IPS DF 19.7 (cell line): ENCODE measurements at regions not wholly inside any gene's neighbourhood (a gene's known extent, or its start where the extent isn't known, plus 50 kb on each side); places are given as distances from the start of the nearest gene placed in this dataset.
"Not testable (repeated sequence)": the region's sequence is repeated elsewhere in the genome, so short reads cannot be mapped to it uniquely, and the experiment has no call there.

Experiments used
- DNase-seq: peaks from one replicate; pipeline ENCODE4 v3.0.0-alpha.2; 2013; ENCODE audit warnings: low read depth, low spot score

DNA sequence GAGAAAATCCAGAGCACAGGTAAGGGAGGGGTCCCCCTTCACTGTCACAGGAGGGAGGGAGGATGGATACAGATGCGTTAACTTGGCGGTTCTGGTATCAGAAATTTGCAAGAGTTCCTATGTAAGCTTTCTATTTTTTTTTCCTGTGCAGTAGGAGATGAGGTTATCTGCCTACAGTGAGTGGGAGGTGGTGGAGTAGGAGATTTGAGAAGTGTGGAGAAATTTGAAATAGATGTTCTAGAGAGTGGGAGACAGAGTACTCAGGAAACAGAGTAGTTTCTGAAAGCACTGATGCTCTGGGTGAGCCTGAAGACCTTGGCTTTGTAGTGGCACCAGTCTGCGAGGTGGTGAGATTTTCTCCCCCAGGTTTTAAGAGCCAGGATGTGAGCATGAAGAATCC lies 271.4 kb downstream of the MSX2 start:
- no peak for DNase-seq

- DNase-seq = no peak
Measured at GRCh38 chr5:174991847-174992246, 267.5 kb downstream of the MSX2 start.

- DNase-seq = no peak
Measured at GRCh38 chr5:174990909-174991308, 266.5 kb downstream of the MSX2 start.

- DNase-seq = no peak
Measured at GRCh38 chr5:174987443-174988012, 263.1 kb downstream of the MSX2 start.

- no peak for DNase-seq
Measured at GRCh38 chr5:174984863-174985262, 260.5 kb downstream of the MSX2 start.

GRCh38 chr5:174982485-174982884 lies 258.1 kb downstream of the MSX2 start:
- no peak for DNase-seq

- no peak for DNase-seq
Measured at GRCh38 chr5:174981416-174981815, 257.0 kb downstream of the MSX2 start.

DNA sequence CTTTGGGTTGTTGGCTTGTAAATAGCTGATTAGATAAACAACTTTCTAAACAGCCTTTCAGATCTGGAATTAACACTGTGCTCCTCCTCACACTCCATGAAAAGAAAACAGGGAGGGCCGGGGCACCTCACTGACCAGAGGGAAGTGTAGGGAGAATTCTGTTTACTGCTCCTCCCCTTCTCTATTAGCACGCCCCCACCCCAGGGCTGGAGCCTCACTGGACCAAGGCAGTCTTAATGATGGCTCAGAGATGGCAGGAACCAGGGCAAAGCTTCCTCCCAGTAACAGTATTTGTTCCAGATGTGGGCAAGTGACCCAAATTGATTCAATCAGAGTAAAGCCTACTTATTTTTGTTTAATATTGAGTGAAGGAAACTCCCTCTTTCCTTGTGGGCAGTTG lies 256.6 kb downstream of the MSX2 start:
- no peak for DNase-seq

DNA sequence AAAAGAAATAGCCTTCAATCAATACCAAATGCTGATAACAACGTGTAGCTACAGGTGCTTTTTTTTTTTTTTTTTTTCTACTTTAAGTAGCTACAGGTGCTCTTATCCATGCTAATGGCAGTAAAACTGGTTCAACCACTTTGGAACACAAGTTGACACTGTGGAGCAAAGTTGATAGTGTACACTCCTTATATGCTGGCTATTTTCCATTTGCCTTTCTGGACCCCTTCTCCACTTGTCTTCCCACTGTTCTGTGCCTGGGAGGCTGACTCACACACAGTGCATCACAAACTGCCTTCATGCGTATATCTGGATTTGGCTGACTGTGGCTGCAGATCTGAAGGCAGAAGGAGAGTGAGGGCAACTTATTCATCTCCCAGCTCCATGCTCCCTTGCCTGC lies 247.9 kb downstream of the MSX2 start:
- DNase-seq = no peak

GRCh38 chr5:174971210-174971609 lies 246.8 kb downstream of the MSX2 start:
- DNase-seq = no peak

DNA sequence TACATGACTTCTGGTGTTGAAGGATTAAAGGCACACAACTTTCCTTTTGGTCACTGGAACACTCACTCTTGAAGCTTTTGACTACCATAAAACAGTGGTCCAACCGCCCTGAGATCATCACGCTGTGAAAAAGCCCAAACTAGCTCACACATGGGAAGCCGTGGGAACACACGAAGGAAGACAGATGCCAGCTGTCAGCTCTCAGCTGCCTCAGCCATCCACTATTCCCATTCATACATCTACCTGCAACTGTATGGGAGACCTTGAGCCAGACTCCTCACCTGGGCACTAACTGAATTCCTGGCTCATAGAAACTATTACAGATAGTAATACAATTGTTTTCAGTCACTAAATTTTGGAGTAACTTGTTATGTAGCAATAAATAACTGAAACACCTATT lies 246.1 kb downstream of the MSX2 start:
- no peak for DNase-seq

GRCh38 chr5:174953871-174954270 lies 229.5 kb downstream of the MSX2 start:
- no peak for DNase-seq

- DNase-seq = peak; percentile 56
Measured at GRCh38 chr5:174951151-174951780, 226.9 kb downstream of the MSX2 start.

DNA sequence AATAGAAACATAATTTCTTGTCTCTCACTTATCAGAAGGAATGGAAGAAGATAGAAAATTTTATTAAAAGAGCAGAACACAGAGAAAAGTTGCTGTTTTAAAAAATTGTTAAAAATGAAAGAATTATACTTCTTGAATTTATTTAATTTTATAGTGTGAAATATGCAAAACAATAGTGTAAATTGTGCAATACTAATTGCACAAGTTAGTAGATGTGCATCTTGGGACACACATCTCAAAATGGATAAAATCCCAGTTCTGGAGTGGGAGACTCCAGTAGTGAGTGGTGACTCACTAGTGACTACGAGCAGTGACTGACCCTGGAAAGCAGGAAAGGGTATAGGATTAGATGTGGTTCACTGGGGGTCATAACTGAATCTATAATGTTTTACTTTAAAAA lies 223.2 kb downstream of the MSX2 start:
- DNase-seq = no peak

DNA sequence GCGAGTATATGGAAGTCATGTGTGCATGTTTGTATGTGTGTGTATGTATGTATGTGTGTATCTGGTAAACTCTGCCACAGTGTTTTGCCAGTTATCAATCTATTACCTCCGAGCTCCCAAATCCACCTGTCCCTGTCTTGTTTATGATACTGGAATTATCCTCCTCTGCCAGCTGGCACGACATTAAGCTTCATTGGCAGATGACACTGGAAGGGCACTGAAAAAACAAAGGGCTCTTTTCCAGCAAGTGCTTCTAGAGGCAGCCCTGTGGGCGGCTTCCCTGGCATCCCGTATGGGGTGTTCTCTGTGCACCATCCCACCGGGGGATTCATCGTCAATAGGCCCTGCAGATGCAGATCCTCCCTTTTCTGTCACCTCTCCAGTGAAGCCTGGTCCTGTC lies 221.5 kb downstream of the MSX2 start:
- DNase-seq = no peak

- DNase-seq = no peak
Measured at GRCh38 chr5:174943785-174944184, 219.4 kb downstream of the MSX2 start.

DNA sequence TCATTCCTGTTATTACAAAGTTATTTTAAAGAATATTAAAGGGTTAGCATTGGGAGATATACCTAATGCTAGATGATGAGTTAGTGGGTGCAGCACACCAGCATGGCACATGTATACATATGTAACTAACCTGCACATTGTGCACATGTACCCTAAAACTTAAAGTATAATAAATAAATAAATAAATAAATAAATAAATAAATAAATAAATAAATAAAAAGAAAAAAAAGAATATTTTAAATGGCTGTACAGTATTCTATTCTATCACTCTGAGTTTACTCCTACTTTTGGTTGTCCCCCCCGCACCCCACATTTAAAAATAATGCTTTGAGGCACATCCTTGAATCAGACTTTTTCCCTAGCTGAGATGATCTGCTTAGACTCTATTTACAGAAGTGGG lies 218.6 kb downstream of the MSX2 start:
- not testable (repeated sequence) for DNase-seq

DNA sequence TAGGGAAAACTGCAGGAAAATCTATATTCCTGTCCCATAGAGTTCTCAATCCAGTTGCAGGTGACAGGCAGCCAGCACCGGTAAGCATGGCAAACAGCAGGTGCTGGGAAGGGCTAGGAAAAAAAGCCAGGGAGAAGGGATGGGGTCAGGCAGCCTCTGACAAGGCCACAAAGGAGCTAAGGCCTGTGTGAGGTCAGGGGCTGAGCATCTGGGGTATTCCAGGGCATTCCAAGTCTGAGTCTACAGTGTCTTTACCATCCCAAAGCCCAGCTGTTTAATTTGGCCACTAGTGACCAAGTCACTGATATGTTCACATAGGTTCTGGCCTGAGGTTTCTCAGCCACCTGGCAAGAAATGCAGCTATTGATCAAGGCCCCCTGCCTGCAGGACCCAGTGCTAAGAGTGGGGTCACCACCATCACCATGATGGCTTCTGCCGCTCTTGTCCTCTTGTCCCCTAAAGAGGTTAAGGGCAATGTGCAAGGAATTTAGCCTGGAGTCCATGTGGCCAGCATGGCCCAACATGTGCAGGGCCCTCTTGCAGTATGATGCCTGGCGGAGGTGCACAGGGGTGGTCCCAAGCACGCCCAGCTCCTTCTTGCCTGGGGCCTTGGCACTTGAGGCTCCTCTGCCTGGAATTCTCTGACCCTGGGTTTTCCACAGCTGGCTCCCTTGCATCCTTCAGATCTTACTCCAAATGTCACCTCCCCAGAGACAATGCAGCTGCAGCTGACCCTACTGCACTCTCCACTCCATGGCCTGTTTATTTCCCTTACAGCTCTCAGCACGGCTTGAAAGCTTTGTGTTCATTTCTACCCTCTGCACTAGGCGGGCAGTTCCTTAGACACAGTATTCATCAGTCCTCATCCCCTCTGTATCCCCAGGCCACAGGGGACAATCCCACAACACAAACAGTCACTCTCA lies 213.1 kb downstream of the MSX2 start:
- DNase-seq = no peak

DNA sequence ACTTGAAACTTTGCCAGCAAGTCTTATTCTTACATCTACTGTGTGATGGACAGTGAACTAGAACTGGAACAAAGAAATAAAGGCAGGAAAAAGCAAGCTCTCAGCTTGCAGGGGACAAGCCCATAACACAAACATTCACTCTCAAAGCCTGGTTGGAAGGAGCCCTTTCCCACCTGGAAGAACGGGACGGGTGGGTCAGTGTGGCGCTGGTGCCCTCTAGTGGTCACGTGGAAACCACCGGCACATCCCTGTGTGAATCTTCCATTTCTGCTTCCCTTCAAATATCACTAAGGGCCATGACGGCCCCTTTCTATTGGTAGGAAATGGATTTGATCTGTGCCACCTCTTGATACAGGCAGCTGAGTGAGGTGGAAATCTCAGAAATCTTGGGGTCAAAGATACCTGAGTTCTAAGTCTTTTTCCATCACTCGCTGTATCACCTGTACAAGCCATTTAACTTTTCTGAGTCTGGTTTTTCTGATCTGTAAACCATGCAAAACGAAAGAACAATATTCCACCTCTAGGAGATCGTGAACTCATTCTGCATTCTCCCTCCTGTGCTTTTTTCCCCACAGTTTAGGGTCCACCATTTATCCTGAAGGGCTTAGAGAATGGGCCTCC lies 211.6 kb downstream of the MSX2 start:
- DNase-seq = peak; percentile 33

DNA sequence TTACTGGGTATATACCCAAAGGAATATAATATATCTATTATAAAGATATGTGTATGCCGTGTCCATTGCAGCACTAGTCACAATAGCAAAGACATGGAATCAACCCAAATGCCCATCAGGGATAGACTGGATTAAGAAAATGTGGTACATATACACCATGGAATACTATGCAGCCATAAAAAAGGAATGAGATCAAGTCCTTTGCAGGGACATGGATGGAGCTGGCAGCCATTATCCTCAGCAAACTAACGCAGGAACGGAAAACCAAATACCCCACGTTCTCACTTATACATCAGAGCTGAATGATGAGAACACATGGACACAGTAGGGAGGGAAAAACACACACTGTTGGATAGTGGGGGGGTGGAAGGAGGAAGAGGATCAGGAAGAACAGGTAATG lies 206.7 kb downstream of the MSX2 start:
- not testable (repeated sequence) for DNase-seq

GRCh38 chr5:174925586-174925985 lies 201.2 kb downstream of the MSX2 start:
- no peak for DNase-seq

- no peak for DNase-seq
Measured at GRCh38 chr5:174922955-174923354, 198.6 kb downstream of the MSX2 start.
